GM13976 (cell line): ENCODE measurements at regions not wholly inside any gene's neighbourhood (a gene's known extent, or its start where the extent isn't known, plus 50 kb on each side); places are given as distances from the start of the nearest gene placed in this dataset.
"Not testable (repeated sequence)": the region's sequence is repeated elsewhere in the genome, so short reads cannot be mapped to it uniquely, and the experiment has no call there.

Source experiments
- DNase-seq: peaks from one replicate; pipeline ENCODE4 v3.0.0; 2012; ENCODE audit warnings: low spot score
- in situ Hi-C: fragments of 300-500 bp; cut with MboI; formaldehyde crosslinking; loops from one replicate; pipeline ENCODE4 v1.12.0; 2022; ENCODE audit warnings: low sequenced_read_pairs, mixed read lengths, inconsistent platforms; ENCODE audit not compliant: unreplicated experiment
- TF ChIP-seq, protein P1 (sequence below): IDR thresholded peaks from 2 replicates; pipeline ENCODE4 v1.5.1; 2012; ENCODE audit warnings: borderline replicate concordance, mild to moderate bottlenecking; ENCODE audit not compliant: insufficient read depth; ENCODE audit errors: extremely low read depth, missing control alignments, control extremely low read depth

DNA sequence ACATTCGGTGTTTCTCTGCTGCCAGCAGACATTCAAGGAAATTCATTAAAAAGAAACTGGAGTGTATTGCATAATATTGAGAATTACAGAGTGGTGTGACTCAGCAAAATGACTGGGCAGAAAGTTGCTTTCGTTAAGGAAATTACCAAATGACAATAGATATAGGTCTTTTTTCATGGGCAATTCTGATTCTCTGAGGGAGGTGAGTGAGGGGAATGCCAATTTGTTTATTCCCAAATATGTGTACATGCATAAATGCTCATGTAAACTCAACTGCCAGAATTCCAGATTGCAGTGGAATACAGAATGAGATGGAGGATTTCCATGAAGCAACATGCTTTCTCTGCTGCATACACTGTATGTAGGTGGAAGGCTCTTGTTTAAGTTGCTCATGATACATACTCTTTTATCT is 1730.1 kb downstream of the SLITRK5 start:
- no peak for DNase-seq
- in situ Hi-C loops, result no loop called here
- TF ChIP-seq, protein P1, sequence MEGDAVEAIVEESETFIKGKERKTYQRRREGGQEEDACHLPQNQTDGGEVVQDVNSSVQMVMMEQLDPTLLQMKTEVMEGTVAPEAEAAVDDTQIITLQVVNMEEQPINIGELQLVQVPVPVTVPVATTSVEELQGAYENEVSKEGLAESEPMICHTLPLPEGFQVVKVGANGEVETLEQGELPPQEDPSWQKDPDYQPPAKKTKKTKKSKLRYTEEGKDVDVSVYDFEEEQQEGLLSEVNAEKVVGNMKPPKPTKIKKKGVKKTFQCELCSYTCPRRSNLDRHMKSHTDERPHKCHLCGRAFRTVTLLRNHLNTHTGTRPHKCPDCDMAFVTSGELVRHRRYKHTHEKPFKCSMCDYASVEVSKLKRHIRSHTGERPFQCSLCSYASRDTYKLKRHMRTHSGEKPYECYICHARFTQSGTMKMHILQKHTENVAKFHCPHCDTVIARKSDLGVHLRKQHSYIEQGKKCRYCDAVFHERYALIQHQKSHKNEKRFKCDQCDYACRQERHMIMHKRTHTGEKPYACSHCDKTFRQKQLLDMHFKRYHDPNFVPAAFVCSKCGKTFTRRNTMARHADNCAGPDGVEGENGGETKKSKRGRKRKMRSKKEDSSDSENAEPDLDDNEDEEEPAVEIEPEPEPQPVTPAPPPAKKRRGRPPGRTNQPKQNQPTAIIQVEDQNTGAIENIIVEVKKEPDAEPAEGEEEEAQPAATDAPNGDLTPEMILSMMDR, result no peak

DNA sequence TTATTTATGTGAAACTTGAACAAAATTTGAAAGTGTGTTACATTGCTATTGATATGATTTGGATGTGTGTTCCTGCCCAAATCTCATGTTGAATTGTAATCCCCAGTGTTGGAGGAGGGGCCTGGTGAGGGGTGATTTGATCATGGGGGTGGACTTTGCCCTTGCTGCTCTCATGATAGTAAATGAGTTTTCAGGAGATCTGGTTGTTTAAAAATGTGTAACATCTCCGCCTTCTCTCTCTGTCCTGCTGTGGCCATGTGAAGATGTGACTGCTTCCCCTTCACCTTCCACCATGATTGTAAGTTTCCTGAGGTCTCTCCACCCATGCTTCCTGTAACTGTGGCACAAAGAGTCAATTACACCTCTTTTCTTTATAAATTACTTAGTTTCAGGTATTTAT is 1731.0 kb downstream of the SLITRK5 start:
- in situ Hi-C loops, result no loop called here
- TF ChIP-seq, protein P1, result no peak
- DNase-seq, result no peak

- DNase-seq, in situ Hi-C loops: not testable (repeated sequence)
Observed at GRCh38 chr13:89406096-89406495, 1734.9 kb downstream of the SLITRK5 start.

GRCh38 chr13:89407357-89407756 is 1736.2 kb downstream of the SLITRK5 start:
- TF ChIP-seq, protein P1, result no peak
- DNase-seq, result no peak
- in situ Hi-C loops, result no loop called here

- in situ Hi-C loops, result no loop called here
- TF ChIP-seq, protein P1, result no peak
Observed at GRCh38 chr13:89432997-89433396, 1761.8 kb downstream of the SLITRK5 start.

GRCh38 chr13:89434624-89435023 is 1763.5 kb downstream of the SLITRK5 start:
- DNase-seq, in situ Hi-C loops: not testable (repeated sequence)

More at GRCh38 chr13:89432997-89433396, 1761.8 kb downstream of the SLITRK5 start:
- DNase-seq, result no peak

- TF ChIP-seq, protein P1, result no peak
- in situ Hi-C loops, result no loop called here
Observed at GRCh38 chr13:89454681-89455080, 1783.5 kb downstream of the SLITRK5 start.

GRCh38 chr13:89455225-89455624 is 1784.1 kb downstream of the SLITRK5 start:
- TF ChIP-seq, protein P1, result no peak
- in situ Hi-C loops, result no loop called here

More at GRCh38 chr13:89454681-89455080, 1783.5 kb downstream of the SLITRK5 start:
- DNase-seq, result no peak

More at GRCh38 chr13:89455225-89455624, 1784.1 kb downstream of the SLITRK5 start:
- DNase-seq, result no peak
